HG03097 (cell line): ENCODE measurements at regions not wholly inside any gene's neighbourhood (a gene's known extent, or its start where the extent isn't known, plus 50 kb on each side); places are given as distances from the start of the nearest gene placed in this dataset.

Experiments
- ATAC-seq: cut with Tn5 transposase; IDR thresholded peaks from one replicate; pipeline ENCODE4 v1.9.1; 2021; ENCODE audit not compliant: unreplicated experiment, low FRiP score

- no peak for ATAC-seq
These were observed 625.6 kb downstream of the AACS start for GRCh38 chr12:125690841-125691240.

GRCh38 chr12:125696054-125696453, 630.8 kb downstream of the AACS start:
- ATAC-seq, result no peak

GRCh38 chr12:125704803-125705202, 639.6 kb downstream of the AACS start:
- ATAC-seq, result no peak

- ATAC-seq, result no peak
These were observed 655.7 kb downstream of the AACS start for GRCh38 chr12:125720961-125721360.

- no peak for ATAC-seq
These were observed 668.9 kb downstream of the AACS start for GRCh38 chr12:125734137-125734536.

GRCh38 chr12:125738211-125738610, 673.0 kb downstream of the AACS start:
- no peak for ATAC-seq

GRCh38 chr12:125742413-125742812, 677.2 kb downstream of the AACS start:
- ATAC-seq, result no peak

GRCh38 chr12:125744201-125744600, 679.0 kb downstream of the AACS start:
- no peak for ATAC-seq

GRCh38 chr12:125755512-125755911, 690.3 kb downstream of the AACS start:
- ATAC-seq, result no peak

GRCh38 chr12:125766091-125766490, 700.9 kb downstream of the AACS start:
- ATAC-seq, result no peak

- no peak for ATAC-seq
These were observed 707.2 kb downstream of the AACS start for GRCh38 chr12:125772403-125772802.

GRCh38 chr12:125773033-125773640, 707.9 kb downstream of the AACS start:
- ATAC-seq, result no peak

GRCh38 chr12:125775507-125775906, 710.3 kb downstream of the AACS start:
- no peak for ATAC-seq

GRCh38 chr12:125776212-125776611, 711.0 kb downstream of the AACS start:
- no peak for ATAC-seq

GRCh38 chr12:125786143-125786542, 720.9 kb downstream of the AACS start:
- no peak for ATAC-seq

GRCh38 chr12:125794401-125794800, 729.2 kb downstream of the AACS start:
- no peak for ATAC-seq

GRCh38 chr12:125797421-125798175, 732.4 kb downstream of the AACS start:
- no peak for ATAC-seq

GRCh38 chr12:125804660-125805059, 739.4 kb downstream of the AACS start:
- no peak for ATAC-seq

GRCh38 chr12:125824276-125824675, 759.0 kb downstream of the AACS start:
- ATAC-seq, result no peak

- ATAC-seq, result no peak
These were observed 770.6 kb downstream of the AACS start for GRCh38 chr12:125835852-125836251.

GRCh38 chr12:125836647-125837046, 771.4 kb downstream of the AACS start:
- ATAC-seq, result no peak

- no peak for ATAC-seq
These were observed 776.1 kb downstream of the AACS start for GRCh38 chr12:125841332-125841731.
